HEK293T (cell line): ENCODE measurements at regions not wholly inside any gene's neighbourhood (a gene's known extent, or its start where the extent isn't known, plus 50 kb on each side); places are given as distances from the start of the nearest gene placed in this dataset.

ENCODE experiments used
- ARNT ChIP-seq: fragments of 450-650 bp; IDR thresholded peaks from 2 replicates; pipeline ENCODE4 v1.6.1; 2017; ENCODE audit warnings: mild to moderate bottlenecking
- BHLHE40 ChIP-seq: fragments of 450-650 bp; IDR thresholded peaks from 2 replicates; pipeline ENCODE4 v1.6.1; 2016; ENCODE audit warnings: mild to moderate bottlenecking, moderate library complexity, borderline replicate concordance
- SUZ12 ChIP-seq: fragments of 450-650 bp; IDR thresholded peaks from 2 replicates; pipeline ENCODE4 v1.6.1; 2016; ENCODE audit warnings: mild to moderate bottlenecking

- TF ChIP-seq SUZ12 = no peak
- no peak for TF ChIP-seq ARNT
- TF ChIP-seq BHLHE40 = no peak
Measured at GRCh38 chrX:132271311-132271778, 52.1 kb upstream of the RAP2C start.
